Amniotic epithelial cell (primary cell): ENCODE measurements at regions not wholly inside any gene's neighbourhood (a gene's known extent, or its start where the extent isn't known, plus 50 kb on each side); places are given as distances from the start of the nearest gene placed in this dataset.
"Not testable (repeated sequence)": the region's sequence is repeated elsewhere in the genome, so short reads cannot be mapped to it uniquely, and the experiment has no call there.

Experiments
- DNase-seq: peaks from one replicate; pipeline ENCODE4 v3.0.0-alpha.2; 2010; ENCODE audit warnings: low read depth

- DNase-seq: not testable (repeated sequence)
Observed at GRCh38 chr2:184330561-184330960, 267.8 kb upstream of the ZNF804A start.

DNA sequence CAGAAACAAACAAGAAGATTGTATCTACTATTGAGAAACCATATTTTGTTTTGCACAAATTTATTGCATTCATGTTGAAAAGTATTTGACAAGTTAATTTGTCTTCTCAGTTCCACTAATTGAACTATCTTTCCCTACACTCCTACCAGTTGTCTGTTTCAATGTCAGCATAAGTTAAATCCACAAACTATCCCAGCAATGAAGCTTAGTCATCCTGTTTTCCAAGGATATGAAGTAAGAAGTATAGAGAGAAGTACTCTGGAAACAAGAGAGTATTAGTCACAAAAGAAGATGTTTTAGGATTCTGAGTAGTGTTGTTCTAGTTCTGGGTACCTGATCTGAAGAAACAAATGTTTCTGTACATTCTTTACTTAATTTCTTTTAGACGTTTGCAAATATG lies 261.6 kb upstream of the ZNF804A start:
- peak; percentile 82 for DNase-seq

GRCh38 chr2:184338771-184339170 lies 259.6 kb upstream of the ZNF804A start:
- no peak for DNase-seq

GRCh38 chr2:184339966-184340365 lies 258.4 kb upstream of the ZNF804A start:
- peak; percentile 60 for DNase-seq

- peak; percentile 30 for DNase-seq
Observed at GRCh38 chr2:184346338-184346862, 251.9 kb upstream of the ZNF804A start.

DNA sequence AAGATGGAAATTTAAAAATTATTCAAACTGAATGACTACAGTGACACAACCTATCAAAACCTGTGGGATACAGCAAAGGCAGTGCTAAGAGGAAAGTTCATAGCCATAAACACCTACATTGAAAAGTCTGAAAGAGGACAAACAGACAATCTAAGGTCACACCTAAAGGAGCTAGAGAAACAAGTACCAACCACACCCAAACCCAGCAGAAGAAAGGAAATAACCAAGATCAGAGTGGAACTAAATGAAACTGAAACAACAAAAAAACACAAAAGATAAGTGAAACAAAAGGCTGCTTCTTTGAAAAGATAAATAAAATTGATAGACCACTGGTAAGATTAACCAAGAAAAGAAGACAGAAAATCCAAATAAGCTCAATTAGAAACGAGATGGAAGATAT lies 247.2 kb upstream of the ZNF804A start:
- no peak for DNase-seq

DNA sequence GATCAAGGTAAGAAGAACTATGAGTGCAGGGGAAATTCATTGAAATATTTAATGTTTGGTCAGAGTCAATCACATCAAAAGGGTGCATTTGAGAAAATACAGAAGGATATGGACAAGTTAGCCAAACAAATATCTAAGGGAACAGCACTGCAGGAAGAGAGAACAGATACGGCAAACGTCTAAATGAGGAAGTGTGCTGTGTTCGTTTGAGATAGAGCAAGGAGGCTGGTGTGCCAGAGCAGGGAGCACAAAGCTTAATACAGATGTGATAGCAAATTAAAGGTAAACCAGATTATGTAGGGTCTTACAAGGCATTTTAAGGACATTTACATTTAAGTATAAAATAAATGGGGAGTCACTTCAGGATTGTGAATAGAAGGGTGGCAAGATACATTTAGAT lies 241.3 kb upstream of the ZNF804A start:
- DNase-seq: no peak

- no peak for DNase-seq
Observed at GRCh38 chr2:184359379-184359778, 238.9 kb upstream of the ZNF804A start.

DNA sequence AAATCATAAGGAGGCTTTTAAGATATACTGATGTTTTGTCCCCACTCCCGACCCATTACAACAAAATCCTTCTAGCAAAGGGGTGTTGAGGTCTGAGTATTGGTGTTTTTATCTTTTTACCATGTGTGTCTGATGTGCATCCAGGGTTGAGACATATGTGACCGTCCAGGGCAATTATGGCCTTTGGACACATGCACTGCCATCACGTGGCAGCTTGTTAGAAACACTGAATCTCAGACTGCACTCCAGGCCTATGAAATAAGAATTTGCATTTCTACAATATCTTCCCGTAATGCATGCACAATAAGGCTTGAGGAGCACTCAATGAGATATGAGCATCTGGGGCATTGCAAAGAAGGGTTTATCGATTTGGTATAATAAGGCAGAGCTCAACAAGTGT lies 235.1 kb upstream of the ZNF804A start:
- no peak for DNase-seq

GRCh38 chr2:184367211-184367610 lies 231.1 kb upstream of the ZNF804A start:
- no peak for DNase-seq

DNA sequence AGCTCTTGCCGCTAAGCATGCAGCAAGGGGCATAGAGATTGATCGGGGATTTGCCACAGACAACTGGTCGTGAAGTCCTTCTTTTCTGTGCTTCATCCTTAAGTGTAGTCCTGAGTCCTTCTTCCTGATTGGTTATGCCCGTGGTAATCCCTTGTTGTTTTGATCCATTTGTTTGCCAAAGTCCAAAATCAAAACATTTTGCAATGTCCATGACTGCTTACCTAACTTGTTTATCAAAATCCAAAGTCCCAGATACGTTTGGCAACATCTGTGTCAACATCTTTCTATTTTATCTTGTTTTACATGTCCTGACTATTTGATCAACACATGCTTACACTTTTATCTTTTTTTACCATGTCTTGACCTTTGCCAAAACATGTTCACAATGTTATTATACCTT lies 229.0 kb upstream of the ZNF804A start:
- no peak for DNase-seq

- no peak for DNase-seq
Observed at GRCh38 chr2:184370954-184371353, 227.4 kb upstream of the ZNF804A start.

DNA sequence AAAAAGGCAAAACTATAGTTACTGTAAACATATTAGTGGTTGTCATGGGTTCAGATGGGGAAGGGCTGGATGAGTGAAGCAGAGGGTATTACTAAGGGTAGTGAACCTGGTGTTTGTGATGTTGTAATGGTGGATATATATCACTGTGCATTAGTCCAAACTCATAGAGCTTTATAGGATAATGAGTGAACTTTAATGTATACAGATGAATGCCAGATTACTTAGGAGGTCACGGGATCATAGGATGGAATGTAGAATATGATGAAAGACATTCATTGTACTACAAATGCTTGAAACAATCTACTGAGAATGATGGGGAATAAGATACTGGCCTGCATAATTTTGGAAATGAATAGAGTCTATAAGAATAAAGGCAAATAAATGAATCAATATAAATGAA lies 226.7 kb upstream of the ZNF804A start:
- peak; percentile 41 for DNase-seq

DNA sequence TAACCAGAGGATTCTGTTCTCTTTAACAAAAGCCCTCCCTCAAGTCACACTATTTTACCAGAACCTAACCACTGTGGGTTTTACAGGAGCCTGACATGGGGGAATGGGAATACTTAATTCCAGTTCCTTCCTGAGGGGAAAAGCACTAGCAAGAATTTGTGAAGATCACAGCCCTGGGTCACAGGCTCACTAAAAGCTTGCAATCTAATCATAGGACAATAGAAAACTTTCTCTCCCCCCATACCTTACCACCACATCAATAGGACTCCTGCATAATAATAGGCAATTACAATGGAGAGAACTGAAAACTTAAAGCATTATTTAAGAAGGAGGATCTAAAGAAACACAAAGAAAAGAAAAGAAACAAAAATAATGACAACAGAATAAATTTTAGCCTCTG lies 225.8 kb upstream of the ZNF804A start:
- no peak for DNase-seq

DNA sequence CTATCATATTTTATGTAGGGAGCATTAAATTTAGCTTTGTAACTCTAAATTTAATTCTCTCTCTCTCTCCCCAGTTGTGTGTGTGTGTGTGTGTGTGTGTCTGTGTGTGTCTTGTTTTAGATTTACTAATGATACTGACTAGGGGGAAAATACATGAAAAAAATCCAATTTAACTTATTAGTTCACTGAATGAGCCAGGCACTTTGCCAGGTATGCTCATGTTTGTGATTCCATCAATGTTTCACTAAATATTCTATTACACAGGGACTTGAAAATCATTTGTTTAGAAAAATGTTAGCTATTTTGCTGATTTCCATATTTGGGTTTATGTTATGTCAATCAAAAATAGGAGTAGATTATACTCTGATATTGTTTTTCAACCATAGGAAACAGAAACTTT lies 203.7 kb upstream of the ZNF804A start:
- no peak for DNase-seq

- DNase-seq: peak; percentile 4
Observed at GRCh38 chr2:184402381-184402780, 195.9 kb upstream of the ZNF804A start.

GRCh38 chr2:184407041-184407630 lies 191.2 kb upstream of the ZNF804A start:
- not testable (repeated sequence) for DNase-seq

GRCh38 chr2:184410160-184410559 lies 188.2 kb upstream of the ZNF804A start:
- DNase-seq: no peak

DNA sequence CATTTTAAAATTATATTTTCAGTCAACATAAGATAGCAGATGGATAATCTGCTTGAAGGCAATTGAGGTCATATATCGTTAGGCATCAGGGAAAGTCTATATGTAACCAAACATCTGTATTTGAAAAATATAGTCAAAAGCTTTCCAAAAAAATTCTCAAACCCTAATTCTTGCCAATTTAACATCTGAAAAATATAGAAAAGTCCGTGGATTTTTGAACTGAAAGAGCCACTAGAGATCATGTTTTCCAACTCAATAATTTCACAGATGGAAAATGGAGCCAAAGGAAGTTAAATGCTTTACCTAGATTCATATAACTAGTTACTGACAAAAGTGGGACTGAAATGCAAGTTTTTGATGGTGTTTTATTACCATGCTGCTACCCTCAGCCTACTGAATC lies 185.1 kb upstream of the ZNF804A start:
- no peak for DNase-seq

DNA sequence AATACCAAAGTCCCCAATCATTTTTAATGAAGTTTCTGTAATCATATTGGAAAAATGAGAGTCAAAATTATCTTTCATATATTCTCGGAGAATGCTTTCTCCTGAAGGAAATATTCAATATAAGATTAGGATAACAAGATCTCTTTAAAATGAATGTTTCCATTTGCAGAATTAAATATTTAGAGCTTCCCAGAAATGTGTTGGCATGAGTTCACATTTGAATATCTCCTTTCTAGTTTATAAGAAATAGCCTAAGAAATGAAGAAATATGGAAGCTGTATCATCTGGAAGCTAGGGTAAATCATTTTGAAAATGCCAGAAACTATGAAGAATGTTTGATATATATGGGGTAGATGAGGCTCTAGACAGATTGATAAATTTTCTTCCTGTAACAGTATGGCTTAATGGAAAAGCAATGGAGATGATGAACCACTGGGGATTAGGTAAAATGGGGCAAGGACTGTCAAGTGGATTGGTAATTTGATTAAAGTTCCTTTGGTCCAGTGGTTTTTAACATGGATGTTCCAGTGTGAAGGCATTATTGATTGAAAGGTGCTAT lies 184.6 kb upstream of the ZNF804A start:
- DNase-seq: no peak

DNA sequence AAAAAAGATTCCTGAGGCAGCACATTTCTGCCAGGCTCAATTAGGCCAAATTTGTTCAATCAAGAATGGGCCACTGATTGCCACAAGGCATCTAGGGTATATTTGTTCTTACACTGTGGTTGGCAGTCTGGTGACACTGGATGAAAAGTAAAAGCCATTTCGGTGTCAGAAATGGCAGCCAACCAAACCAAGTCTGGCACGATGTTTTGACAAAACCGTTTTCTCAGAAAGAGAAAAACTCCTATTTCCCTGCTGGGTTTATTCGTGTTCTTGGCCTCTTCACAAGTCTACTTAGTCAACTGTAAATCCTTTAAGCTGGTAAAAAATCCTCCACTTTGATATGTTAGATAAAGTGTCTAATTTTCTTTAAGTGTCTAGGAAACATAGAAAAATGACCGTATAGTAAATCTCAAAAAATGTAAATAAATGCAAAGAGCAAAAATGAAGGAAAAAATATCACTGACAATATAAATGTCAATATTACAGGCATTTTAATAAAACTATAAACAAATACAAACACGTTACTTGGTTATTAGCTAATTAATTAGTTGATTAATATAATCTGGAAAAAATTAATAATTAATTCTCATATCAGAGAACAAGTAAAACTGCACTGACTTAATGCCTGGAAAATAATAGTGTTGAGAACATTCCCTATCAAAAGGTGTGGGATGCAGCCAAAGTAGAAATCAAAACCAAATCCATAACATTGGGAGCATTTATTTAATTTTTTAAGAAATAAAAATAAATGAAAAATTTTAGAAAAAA lies 182.0 kb upstream of the ZNF804A start:
- no peak for DNase-seq

GRCh38 chr2:184419744-184420143 lies 178.6 kb upstream of the ZNF804A start:
- no peak for DNase-seq

DNA sequence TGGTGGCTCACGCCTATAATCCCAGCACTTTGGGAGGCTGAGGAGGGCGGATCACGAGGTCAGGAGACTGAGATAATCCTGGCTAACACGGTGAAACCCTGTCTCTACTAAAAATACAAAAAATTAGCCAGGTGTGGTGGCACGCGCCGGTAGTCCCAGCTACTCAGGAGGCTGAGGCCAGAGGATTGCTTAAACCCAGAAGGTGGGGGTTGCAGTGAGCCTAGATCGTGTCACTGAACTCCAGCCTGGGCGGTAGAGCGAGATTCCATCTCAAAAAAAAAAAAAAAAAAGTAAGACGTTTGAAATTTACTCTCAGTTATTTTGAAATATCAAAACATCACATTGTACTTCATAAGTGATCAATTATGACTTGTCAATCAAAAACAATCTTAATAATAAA lies 176.9 kb upstream of the ZNF804A start:
- DNase-seq: not testable (repeated sequence)
